ENCODE measurements at regions not wholly inside any gene's neighbourhood (a gene's known extent, or its start where the extent isn't known, plus 50 kb on each side); places are given as distances from the start of the nearest gene placed in this dataset.

DNA sequence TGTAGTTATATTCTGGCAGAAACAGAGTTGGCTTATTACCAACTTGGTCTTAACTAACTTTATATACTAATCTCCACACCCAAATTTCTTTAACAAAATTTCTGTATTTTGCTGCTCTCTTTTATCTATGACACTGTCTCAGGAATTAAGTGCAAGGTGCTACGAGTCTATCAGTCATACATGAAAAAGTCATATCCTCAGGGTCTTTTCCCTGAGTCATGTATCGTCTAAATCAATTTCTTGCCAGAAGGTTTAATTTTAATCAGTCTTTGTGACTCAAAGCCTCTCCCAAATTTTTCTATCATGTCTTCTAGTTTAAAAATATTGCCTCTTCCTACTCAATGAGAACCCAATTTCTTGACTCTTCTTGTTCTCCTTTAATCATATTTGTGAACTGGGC, 1803.6 kb upstream of the PCDH7 start:
- DNase-seq = no peak

DNA sequence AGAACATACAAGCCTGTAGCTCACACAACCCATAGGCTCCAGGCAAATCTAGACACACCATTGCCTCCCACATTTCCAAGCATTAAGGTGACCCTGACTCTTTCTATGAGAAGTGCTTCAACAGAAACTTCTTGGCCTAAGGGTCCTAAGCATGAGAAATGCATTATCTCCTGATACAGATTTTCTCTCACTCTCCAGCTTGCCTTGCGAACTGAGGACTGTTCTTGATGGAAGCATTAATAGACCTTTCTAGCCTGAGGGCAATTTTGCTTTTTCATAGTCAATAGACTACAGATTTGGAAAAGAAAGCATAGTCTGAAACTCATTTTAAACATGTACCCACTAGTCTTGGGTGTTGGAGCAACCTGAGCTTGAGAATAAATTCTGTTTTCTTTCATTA, 1801.3 kb upstream of the PCDH7 start:
- DNase-seq = no peak

DNA sequence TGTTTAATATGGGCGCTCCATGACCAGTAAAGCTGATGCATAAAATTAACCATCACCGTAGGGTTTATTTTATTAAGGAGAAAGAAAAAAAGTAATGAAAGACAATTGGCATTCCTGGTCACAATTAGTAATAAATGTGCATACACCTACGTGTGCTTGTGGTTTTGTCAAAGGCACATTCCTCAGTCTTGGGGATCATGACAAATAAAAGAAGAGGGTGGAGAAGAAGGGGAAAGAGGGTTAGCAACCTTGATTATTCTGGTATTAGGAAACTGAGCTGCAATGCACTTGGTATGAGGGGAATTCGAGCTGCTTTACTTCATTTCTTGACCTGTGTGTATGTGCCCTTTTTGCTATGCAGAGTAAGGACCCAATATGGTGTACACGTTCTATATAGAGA, 1798.3 kb upstream of the PCDH7 start:
- no peak for DNase-seq

DNA sequence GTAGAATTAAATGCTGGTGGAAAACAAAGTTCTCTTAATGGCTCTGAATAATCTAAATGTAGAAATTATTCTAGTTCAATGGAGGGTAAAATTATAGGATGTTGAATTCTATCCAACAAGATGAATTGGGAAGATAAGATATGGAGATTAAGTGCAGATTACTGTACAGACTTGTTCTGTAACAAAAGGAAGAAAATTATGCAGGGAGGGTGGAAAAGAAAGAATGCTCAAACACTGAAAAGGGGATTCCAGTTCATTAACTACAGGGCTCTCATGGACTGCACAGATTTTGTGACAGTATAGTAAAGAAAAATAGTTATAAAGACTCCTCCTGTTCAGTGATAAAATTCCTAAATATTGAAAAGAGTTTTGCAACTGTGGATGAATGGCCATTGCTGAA, 1794.0 kb upstream of the PCDH7 start:
- DNase-seq = no peak

DNA sequence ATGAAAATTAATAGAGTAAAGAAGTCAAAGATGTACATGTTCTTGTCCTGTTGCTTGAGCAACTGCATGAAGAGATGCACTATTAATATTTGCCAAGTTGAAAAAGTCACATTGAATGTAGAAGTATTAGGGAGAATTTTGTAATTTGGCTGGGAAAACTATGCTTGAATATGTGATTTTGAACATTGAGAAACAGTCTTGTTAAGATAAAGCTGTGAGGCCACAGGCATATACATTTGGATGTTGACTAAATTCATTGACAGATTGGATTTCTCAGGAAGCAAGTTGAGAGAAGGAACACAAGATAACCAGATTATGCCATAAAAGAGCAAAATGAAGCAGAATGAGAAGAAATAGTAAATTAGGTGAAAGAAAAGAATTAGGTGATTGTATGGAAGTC, 1777.5 kb upstream of the PCDH7 start:
- DNase-seq = no peak

DNA sequence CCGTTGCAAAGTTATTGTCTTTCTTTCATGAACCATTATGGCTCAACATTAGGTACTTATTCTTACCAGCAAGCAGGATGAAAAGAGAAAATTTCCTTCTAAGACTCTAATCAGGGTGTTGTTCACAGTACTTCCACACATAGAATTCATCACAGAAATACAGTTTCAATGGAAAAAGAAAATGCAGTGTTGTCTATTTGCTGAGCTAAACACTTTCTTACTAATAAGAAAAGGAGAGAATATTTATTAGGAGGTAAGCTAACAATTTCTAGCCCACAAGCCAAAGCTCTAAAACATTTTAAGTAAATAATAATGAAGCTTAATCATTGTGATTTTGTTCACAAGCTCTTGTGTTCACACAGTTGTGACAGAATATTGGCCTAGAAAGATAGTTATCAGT, 1772.8 kb upstream of the PCDH7 start:
- DNase-seq = no peak

DNA sequence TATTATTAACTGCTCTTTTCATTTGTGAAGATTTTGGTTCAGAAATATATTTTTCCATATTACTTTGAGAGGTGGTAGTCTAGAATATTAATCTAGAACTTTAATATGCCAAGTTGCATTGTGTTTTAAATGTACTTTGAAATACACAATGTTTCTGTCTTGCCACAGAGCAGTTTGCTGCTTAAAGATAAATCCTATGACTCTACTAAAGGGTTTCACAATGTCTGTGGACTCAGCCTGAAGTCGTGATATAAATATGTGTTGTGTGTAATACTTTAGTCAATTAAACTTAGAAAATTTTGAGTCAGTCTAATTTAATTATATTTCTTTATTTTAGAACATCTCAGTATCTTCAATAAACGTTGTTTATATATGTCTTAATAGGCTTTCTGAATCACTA, 1771.7 kb upstream of the PCDH7 start:
- no peak for DNase-seq

DNA sequence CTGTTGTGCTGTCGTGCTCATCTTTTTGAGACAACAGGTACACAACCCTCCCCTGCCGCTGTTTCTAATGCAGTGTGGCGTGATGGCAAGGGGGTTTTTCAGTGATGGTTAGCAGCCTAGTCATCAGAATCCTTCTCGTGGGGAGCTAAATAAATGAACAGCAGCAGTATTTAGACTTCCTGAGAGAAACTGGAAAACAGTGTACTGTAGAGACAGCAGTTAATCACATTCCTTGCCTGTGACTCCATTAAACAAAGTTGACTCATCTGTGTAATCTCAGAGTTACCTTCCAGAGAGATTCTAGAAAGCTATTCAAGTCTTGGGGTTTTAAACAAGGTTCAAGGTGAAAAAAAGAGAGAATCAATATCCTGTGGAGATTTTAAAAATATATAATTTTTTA, 1753.2 kb upstream of the PCDH7 start:
- DNase-seq = no peak

DNA sequence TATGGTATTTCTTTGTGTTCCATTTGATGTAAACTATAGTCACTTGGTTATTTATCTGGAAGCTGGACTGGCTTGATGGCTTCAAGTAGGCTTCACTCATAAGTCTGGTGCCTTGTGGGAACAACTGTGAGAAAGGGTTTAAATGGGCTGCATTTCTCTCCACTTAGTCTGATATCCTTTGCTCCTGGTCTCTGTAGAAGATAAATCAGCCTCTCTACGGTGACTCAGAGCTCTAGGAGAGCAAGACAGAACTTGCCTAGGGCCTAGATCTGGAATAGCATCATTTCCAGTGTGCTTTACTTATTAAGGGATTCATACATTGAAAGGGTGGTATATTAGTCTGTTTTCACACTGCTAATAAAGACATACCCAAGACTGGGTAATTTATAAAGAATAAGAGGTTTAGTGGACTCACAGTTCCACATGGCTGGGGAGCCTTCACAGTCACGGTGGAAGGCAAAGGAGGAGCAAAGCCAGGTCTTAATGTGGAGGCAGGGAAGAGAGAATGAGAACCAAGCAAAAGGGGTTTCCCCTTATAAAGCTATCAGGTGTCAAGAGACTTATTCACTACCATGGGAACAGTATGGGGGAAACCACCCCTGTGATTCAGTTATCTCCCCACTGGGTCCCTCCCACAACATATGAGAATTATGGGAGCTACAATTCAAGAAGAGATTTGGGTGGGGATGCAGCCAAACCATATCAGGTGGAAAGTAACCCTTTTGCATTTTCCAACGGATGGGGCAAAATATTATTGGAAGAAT, 1746.4 kb upstream of the PCDH7 start:
- DNase-seq = no peak

DNA sequence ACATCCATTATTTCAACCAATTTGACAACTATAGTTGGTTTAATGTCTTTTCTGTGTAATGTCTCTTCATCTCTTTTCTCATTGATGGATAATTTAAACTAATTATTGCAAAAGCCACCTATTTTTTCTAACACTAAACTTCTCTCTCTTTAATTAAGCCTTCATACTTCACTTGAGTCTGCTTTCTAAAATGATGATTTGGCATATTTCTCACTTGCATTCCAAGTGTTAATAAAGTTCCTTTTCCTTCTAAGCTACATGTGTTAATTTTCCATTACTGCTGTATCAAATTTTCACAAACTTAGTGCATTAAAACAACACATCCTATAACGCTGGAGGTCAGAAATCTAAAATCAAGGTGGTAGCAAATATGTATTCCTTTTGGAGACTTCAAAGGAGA, 1743.8 kb upstream of the PCDH7 start:
- DNase-seq = no peak

DNA sequence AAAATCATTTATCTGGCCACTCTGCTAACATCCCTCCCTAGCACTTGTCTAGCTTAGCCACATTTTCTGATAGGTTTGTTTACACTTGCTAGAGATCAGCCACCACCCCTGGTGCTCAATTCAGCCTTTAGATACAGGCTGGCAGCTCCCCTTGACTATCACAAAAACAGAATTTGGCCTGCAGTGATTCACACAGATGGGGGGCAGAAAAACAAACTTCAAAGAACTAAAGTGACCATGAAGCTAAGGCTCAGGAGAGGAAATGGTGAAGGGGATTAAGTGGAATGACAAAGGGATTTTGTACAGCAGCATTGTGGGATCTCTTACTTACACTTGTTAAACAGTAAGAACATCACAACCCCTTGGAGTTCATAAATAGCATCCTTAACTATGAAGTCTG, 1718.0 kb upstream of the PCDH7 start:
- DNase-seq = no peak

DNA sequence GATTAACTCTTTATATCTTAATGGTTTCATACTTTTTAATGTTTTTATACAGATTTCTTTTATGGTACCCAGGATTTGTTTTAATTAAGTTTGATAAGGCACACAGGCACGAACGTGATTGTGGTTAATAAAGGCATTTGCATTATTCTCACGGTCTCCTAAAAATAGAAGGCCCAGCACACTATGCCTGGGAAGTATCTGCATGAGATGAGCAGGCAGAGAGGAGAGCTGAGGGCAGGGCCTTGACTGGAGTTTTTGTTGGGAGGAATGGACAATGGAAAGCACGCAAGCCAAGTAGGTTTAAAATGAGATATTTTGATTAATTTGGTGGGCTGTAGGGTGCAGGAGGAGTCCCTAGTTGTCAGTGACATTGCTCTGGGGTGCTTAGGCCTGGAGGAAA, 1714.3 kb upstream of the PCDH7 start:
- no peak for DNase-seq

DNA sequence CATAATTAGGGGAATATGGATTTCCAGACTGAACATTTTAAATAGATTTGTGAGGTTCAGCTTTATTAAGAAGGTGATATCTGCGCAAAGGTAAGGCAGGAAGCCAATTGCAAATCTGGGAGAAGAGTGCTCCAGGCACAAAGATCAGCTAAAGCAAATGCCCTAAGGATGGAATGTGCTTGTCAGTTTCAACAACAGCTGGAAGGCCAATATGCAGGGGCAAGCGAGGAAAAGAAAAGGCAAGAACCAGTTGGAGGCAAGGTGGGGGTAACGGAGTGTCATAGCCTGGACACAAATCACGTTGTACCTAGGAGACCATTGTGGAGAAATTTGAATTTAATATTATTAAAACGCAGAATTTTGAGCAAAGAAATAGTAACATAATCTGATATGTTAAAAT, 1710.3 kb upstream of the PCDH7 start:
- no peak for DNase-seq

DNA sequence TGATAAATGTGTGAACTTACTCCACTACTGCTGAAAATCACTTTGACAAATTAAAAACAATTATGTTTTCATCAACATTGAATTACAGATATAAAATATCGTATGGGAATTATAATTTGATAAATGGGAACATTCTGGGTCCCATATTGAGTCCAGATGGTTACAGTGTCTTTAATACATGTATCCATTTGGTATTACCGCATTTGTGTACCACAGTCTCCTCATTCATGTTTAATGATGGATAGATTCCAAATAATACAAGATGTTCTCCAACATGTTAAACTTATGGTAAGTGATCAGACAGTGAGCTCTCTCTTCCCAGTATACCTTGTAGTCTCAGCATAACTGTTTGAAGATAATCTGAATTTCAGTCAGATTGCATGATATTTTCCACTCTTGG, 1706.8 kb upstream of the PCDH7 start:
- DNase-seq = no peak

DNA sequence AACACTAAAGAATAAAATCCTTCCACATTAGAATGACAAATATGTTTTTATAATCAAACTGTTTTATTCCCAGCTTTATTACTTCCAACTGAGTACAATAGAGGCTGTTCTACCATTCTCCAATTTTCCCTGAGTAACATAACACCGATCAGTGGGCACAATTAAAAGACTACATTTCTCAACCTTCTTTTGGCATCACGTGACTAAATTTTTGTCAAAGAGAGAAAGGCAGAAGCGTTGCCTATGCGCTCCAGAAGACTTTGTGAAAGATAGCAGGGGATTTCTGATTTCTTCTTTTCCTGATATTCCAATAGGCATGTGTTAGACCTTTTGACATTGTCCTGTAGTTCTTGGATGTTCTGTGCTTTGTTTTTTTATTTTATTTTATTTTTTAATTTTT, 1705.6 kb upstream of the PCDH7 start:
- no peak for DNase-seq

DNA sequence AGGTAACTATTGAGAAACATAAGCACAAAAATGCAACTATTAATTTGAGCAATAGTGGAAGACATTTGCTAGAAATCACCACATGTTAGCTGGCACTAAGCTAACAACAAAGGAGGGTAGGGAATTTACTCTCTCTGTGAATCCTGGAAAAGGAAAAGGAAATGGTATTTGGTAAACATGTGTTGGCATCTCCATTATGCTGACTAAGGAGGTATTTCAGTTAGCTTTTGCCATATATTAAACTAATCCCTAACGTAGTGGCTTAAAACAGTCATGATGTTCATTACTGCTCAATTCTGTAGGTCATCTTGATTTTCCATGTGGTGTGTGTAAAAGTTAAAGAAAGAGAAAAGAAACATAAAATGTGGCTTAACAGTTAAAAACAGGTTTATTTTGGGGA, 1686.5 kb upstream of the PCDH7 start:
- no peak for DNase-seq

DNA sequence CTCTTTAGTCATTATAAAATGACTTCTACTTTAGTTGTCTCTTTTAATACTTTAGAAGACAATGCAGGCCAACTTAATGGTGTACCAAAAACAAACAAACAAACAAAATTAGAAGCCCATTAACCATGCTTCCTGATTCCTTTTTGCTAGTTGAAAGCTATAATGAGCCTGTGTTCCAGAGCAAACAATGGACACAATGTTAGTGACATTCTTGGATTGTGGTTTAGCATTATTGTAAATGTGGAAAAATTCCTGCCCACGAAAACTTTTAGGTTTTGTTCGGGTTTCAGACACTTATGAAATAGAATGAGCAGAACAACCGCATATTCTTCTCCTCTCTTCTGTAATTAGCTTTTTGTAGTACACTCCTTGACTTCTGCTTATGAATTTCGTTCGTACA, 1682.7 kb upstream of the PCDH7 start:
- no peak for DNase-seq

DNA sequence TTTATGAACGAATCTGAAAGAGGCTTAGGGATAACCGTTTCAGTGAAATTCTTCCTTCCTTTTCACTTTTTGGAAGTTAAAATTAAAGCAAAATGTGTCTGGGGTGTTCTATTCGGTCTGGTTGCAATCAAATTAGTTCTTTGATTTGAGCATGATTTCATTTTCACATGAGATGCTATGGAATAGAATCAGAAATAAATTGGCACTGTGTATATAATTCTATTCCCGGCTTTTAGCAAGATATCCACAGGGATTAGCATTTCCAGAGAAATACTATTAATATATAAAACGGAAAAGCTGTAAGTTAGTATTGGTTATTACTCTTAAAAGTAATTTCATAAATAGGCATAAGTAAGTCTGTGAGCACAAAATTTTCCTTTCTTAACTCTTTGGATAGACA, 1676.8 kb upstream of the PCDH7 start:
- no peak for DNase-seq

DNA sequence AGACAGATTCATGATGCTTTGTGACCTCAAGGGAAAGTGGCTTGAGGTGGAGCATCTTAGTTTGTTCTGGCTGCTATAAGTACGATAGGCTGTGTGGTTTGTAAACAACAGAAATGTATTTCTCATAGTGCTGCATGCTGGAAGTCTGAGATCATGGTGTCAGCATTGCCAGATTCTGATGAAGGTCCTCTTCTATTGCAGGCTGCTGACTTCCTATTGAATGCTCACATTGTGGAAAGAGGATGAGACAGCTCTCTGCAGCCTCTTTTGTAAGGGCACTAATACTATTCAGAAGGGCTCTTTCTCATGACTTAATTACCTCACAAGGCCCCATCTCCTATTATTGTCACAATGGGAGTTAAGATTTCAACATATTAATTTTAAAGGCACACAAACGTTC, 1674.0 kb upstream of the PCDH7 start:
- no peak for DNase-seq

DNA sequence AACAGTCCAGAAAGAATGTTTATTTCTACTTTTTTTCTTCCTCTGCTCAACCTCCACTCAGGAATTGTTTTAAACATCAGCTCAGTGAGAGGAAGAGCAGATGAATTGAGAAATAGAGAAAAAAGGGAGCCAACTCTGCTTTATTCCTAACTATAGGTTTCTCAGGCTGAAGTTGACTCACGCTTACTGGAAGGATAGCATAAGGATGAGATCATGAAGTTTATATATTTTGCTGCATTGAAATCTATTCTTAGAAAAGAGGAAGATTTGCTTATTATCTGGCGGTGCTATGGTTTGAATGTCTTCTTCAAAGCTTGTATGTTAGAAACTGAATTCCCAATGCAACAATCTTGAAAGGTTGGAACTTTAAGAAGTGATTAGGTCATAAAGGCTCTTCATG, 1673.4 kb upstream of the PCDH7 start:
- DNase-seq = no peak

DNA sequence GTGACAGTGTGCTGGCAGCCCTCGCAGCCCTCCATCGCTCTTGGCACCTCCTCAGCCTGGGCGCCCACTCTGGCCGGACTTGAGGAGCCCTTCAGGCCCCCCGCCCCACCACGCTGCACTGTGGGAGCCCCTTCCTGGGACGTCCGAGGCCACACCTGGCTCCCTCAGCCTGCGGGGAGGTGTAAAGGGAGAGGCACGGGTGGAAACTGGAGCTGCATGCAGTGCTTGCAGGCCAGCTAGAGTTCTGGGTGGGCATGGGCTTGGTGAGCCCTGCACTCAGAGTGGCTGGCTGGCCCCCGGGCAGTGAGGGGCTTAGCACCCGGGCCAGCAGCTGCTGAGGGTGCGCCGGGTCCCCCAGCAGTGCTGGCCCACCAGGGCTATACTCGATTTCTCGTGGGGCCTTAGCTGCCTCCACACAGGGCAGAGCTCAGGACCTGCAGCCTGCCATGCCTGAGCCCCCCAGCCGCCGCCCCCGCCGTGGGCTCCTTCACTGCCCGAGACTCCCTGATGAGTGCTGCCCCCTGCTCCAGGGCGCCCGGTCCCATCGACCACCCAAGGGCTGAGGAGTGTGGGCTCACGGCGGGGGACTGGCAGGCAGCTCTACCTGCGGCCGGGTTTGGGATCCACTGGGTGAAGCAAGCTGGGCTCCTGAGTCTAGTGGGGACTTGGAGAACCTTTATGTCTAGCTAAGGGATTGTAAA, 1672.7 kb upstream of the PCDH7 start:
- no peak for DNase-seq

DNA sequence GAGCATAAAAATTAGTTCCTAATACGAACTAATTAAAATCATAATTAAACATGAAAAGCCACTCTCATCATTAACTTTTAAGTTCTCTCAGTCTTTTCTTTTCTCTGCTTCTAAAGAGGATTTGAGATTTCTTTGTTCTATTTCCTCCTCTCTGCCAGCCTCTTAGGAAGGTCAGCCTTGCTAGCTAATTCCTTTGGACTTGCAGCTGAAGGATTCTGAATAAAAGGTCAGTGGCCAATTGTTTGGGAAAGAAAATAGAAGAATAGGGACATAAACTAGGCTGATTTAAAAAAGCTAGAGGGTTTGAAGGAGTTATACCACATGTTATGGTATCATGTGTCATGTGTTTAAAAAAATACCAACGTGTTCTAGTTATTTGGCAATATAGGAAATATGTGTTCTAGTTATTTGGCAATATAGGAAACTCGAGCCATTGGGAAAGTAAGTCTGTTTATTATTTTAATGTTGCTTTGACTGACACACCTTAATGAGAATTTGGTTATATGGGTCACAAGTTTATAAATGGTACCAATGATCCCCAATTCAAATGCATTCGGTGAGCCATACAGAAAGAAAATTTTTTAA, 1668.7 kb upstream of the PCDH7 start:
- DNase-seq = no peak

DNA sequence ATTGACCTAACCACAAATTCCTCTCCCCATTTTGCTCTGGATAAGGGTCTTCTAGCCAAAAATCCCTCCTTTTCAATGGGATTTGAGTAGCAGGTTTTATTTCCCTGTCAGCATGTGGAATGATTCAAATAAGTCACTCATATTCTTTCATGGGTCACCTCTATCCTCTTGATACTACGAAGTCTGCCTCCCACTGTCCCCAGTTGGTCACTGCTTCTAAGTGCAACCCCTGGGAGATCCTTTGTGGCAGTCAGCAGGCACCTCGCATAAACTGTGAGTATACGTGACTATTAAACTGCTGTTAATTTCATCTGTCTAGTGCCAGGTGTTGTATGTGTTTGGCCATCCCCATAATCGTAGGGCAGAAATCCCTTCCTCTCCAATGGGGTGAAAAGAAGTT, 1667.9 kb upstream of the PCDH7 start:
- no peak for DNase-seq

DNA sequence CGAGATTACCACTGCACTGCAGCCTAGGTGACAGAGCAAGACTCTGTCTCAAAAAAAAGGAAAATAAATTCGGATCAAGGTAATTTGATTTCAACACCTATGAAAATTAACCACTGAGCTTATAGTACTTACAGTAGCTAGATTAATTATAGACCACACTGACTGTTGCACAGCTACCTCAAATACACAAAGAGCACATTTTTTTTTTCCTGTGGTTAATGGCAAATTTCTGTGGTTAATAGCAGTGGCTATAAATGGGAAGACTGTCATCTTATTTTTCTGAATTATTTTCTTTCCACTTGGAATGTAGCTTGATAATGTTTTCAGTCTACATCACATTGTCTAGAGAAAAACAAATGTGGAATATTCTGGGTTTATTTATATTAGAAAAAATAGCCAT, 1661.6 kb upstream of the PCDH7 start:
- no peak for DNase-seq

DNA sequence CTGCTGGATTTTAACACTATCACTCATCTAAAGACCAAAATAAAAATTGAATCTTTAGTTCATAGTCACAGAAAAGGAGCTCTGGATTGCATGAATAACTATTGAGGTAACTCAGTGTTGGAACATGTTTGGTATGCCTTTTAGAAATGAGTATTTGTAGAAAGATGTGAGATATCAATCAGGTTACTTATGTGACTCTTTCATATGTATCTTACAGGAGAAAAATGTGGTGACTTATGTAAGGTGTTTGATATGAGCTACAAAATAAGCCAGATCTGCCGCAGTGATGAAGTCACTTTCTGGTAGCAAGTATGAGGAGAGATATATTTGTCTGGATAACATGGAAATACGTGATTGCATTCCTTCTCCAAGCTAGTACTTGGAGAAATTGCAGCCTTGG, 1653.3 kb upstream of the PCDH7 start:
- DNase-seq = no peak

Measured in stimulated activated CD4-positive, alpha-beta T cell treated with anti-CD3 and anti-CD28 coated beads, Interleukin-2, amount 100 ng/mL, for 24 hours (primary cell).